Chondrocyte (in vitro differentiated cells): ENCODE measurements at regions not wholly inside any gene's neighbourhood (a gene's known extent, or its start where the extent isn't known, plus 50 kb on each side); places are given as distances from the start of the nearest gene placed in this dataset.
A peak's percentile ranks its signal among the peaks of the same experiment; 100 is the strongest.
"Not testable (repeated sequence)": the region's sequence is repeated elsewhere in the genome, so short reads cannot be mapped to it uniquely, and the experiment has no call there.

Source experiments
- DNase-seq: peaks from one replicate; pipeline ENCODE4 v3.0.0; 2021; ENCODE audit warnings: mixed read lengths, low spot score
- H3K27ac Mint-ChIP-seq: one replicate; pipeline ENCODE4 v1.8.0; 2021; ENCODE audit warnings: mild to moderate bottlenecking, moderate library complexity, mixed read lengths; ENCODE audit not compliant: unreplicated experiment
- H3K27me3 Mint-ChIP-seq: 2 replicates; pipeline ENCODE4 v1.8.0; 2021; ENCODE audit warnings: low read depth, mixed read lengths
- H3K36me3 Mint-ChIP-seq: 2 replicates; pipeline ENCODE4 v1.8.0; 2021; ENCODE audit warnings: low read depth, mixed read lengths
- H3K4me1 Mint-ChIP-seq: 2 replicates; pipeline ENCODE4 v1.8.0; 2021; ENCODE audit warnings: low read depth, mild to moderate bottlenecking, mixed read lengths
- H3K4me3 Mint-ChIP-seq: one replicate; pipeline ENCODE4 v1.8.0; 2021; ENCODE audit warnings: mild to moderate bottlenecking, moderate library complexity, mixed read lengths; ENCODE audit not compliant: unreplicated experiment
- H3K9me3 Mint-ChIP-seq: 2 replicates; pipeline ENCODE4 v1.8.0; 2021; ENCODE audit warnings: low read depth, mixed read lengths
- TF ChIP-seq, protein P1 (sequence below): fragments of 200-600 bp; sonication (generic); IDR thresholded peaks from 2 replicates; pipeline ENCODE4 v1.5.0; 2021; ENCODE audit warnings: antibody characterized with exemption, mild to moderate bottlenecking, moderate library complexity

DNA sequence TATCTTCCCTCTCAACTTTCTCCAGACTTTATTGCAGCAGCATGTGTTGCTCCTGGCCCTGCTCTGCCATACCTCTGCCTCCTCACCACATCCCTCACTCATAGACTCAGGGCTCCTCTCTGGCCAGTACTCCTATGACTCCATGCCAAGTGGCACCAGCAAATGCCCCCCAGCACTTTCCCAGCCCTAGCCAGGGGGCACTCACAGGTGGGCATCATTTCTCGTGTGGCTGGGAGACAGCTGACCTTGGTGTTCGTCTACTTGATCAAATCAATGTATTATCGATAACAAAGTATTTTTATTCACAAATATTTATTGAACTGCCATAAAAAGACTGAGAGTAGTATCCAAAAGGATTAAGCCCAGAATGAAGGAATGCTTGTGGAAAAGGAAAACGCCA, 418.2 kb downstream of the FAM72C start:
- H3K27ac Mint-ChIP-seq: no peak overlapping the region
- DNase-seq: no peak
- peaks cover 72% of the 10 kb centered on the region for H3K9me3 Mint-ChIP-seq
- TF ChIP-seq, protein P1, sequence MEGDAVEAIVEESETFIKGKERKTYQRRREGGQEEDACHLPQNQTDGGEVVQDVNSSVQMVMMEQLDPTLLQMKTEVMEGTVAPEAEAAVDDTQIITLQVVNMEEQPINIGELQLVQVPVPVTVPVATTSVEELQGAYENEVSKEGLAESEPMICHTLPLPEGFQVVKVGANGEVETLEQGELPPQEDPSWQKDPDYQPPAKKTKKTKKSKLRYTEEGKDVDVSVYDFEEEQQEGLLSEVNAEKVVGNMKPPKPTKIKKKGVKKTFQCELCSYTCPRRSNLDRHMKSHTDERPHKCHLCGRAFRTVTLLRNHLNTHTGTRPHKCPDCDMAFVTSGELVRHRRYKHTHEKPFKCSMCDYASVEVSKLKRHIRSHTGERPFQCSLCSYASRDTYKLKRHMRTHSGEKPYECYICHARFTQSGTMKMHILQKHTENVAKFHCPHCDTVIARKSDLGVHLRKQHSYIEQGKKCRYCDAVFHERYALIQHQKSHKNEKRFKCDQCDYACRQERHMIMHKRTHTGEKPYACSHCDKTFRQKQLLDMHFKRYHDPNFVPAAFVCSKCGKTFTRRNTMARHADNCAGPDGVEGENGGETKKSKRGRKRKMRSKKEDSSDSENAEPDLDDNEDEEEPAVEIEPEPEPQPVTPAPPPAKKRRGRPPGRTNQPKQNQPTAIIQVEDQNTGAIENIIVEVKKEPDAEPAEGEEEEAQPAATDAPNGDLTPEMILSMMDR: no peak
- no peaks in the 10 kb centered on the region for H3K27me3 Mint-ChIP-seq
- H3K4me1 Mint-ChIP-seq: no peaks in the 10 kb centered on the region
- no peaks in the 10 kb centered on the region for H3K36me3 Mint-ChIP-seq
- H3K4me3 Mint-ChIP-seq: no peak overlapping the region

DNA sequence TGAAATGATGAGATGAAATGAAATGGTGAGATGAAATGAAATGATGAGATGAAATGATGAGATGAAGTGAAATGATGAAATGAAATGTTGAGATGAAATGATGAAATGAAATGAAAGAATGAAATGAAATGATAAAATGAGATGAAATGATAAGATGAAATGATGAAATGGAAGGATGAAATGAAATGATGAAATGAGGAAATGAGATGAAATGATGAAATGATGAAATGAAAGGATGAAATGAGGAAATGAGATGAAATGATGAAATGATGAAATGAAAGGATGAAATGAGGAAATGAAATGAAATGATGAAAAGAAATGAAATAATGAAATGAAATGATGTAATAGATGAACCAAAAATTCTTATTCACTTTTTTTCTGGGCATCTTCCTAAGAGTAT, 467.1 kb downstream of the FAM72C start:
- DNase-seq: not testable (repeated sequence)

DNA sequence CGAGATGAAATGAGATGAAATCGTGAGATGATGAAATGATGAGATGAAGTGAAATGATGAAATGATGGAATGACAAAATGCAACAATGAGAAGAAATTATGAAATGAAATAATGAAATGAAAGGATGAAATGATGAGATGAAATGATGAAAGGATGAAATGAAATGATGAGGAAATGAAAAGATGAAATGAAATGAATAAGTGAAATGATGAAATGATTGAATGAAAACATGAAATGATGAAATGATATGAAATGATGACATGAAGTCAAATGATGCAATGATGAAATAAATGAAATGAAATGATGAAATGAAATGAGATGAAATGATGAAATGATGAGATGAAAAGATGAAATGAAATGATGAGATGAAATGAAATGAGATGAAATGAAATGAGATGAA, 467.7 kb downstream of the FAM72C start:
- H3K4me1 Mint-ChIP-seq, DNase-seq, H3K4me3 Mint-ChIP-seq, H3K27ac Mint-ChIP-seq: not testable (repeated sequence)
- H3K9me3 Mint-ChIP-seq: peaks cover 26% of the 10 kb centered on the region
- peaks cover 12% of the 10 kb centered on the region for H3K27me3 Mint-ChIP-seq
- peaks cover 11% of the 10 kb centered on the region for H3K36me3 Mint-ChIP-seq

More for the DNA sequence above, 467.1 kb downstream of the FAM72C start:
- Mint-ChIP-seq H3K27ac (peak overlapping the region; percentile 77), H3K9me3 (peaks cover 26% of the 10 kb centered on the region), H3K27me3 (peaks cover 12% of the 10 kb centered on the region), H3K36me3 (peaks cover 11% of the 10 kb centered on the region)
- H3K4me1 Mint-ChIP-seq, H3K4me3 Mint-ChIP-seq: not testable (repeated sequence)

DNA sequence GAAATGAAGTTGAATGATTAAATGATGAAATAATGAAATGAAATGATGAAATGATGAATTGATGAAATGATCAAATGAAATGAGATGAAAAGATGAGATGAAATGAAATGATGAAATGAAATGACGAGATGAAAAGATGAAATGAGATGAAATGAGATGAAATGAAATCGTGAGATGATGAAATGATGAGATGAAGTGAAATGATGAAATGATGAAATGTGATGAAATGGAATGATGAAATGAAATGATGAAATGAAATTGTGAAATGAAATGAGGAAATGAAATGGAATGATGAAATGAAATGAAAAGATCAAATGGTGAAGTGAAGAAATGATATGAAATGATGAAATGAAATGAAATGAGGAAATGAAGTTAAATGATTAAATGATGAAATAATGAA, 468.7 kb downstream of the FAM72C start:
- not testable (repeated sequence) for DNase-seq, H3K4me3 Mint-ChIP-seq, H3K4me1 Mint-ChIP-seq
- Mint-ChIP-seq H3K27me3 (peaks cover 12% of the 10 kb centered on the region), H3K36me3 (peaks cover 11% of the 10 kb centered on the region), H3K27ac (peak overlapping the region; percentile 74), H3K9me3 (peaks cover 26% of the 10 kb centered on the region)

DNA sequence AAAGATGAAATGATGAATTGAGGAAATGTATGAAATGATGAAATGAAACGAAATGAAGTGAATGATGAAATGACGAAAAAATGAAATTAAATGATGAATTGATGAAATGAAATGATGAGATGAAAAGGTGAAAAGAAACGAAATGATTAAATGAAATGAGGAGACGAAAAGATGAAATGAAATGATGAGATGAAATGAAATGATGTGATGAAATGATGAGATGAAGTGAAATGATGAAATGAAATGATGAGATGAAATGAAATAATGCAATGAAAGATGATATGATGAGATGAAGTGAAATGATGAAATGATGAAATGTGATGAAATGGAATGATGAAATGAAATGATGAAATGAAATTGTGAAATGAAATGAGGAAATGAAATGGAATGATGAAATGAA, 469.7 kb downstream of the FAM72C start:
- peaks cover 26% of the 10 kb centered on the region for H3K9me3 Mint-ChIP-seq
- not testable (repeated sequence) for H3K4me1 Mint-ChIP-seq, H3K4me3 Mint-ChIP-seq, DNase-seq
- peaks cover 11% of the 10 kb centered on the region for H3K36me3 Mint-ChIP-seq
- peaks cover 12% of the 10 kb centered on the region for H3K27me3 Mint-ChIP-seq
- H3K27ac Mint-ChIP-seq: peak overlapping the region; percentile 55

DNA sequence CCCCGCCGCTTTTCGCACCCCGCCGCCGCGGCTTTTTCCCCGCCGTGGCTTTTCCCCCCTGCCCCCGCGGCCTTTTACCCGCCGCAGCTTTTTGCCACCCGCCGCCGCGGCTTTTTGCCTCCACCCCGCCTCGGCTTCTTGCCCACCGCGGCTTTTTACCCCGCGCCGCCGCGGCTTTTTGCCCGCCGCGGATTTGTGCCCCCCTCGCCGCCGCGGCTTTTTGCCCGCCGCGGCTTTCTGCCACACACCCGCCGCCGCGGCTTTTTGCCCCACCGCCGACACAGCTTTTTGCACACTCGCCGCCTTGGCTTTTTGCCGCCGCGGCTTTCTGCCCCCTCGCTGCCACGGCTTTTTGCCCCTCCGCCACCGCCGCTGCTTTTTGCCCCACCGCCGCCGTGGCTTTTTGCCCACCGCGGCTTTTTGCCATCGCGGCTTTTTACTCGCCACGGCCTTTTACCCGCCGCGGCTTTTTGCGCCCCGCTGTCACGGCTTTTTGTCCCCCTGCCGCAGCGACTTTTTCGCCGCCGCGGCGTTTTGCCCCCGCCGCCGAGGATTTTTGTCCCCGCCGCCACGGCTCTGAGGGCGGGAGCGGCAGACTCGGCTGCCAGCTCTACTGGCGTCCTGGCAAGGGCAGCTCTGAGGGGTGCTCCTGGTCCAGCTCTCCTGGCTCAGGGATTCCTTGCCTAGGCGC, 473.6 kb downstream of the FAM72C start:
- not testable (repeated sequence) for H3K27ac Mint-ChIP-seq, H3K27me3 Mint-ChIP-seq, H3K4me3 Mint-ChIP-seq, H3K36me3 Mint-ChIP-seq, H3K4me1 Mint-ChIP-seq
- peak; percentile 47 for DNase-seq
- peaks cover 13% of the 10 kb centered on the region for H3K9me3 Mint-ChIP-seq

DNA sequence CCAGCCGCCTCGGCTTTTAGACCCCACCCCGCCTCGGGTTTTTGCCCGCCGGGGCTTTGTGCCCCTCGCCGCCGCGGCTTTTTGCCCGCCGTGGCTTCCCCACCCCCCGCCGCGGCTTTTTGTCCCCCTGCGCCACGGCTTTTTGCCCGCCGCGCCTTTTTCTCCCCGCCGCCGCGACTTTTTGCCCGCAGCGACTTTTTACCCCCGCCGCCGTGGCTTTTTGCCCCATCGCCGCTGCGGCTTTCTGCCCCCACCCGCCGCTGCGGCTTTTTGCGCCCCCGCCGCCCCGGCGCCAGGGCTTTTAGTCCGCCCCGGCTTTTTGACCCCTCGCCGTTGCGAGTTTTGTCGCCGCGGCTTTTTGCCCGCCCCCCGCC, 474.4 kb downstream of the FAM72C start:
- Mint-ChIP-seq H3K4me1 (no peaks in the 10 kb centered on the region), H3K9me3 (peaks cover 5% of the 10 kb centered on the region), H3K4me3 (no peak overlapping the region), H3K27ac (no peak overlapping the region), H3K36me3 (peaks cover 3% of the 10 kb centered on the region), H3K27me3 (peaks cover 4% of the 10 kb centered on the region)
- TF ChIP-seq, protein P1: no peak
- no peak for DNase-seq

DNA sequence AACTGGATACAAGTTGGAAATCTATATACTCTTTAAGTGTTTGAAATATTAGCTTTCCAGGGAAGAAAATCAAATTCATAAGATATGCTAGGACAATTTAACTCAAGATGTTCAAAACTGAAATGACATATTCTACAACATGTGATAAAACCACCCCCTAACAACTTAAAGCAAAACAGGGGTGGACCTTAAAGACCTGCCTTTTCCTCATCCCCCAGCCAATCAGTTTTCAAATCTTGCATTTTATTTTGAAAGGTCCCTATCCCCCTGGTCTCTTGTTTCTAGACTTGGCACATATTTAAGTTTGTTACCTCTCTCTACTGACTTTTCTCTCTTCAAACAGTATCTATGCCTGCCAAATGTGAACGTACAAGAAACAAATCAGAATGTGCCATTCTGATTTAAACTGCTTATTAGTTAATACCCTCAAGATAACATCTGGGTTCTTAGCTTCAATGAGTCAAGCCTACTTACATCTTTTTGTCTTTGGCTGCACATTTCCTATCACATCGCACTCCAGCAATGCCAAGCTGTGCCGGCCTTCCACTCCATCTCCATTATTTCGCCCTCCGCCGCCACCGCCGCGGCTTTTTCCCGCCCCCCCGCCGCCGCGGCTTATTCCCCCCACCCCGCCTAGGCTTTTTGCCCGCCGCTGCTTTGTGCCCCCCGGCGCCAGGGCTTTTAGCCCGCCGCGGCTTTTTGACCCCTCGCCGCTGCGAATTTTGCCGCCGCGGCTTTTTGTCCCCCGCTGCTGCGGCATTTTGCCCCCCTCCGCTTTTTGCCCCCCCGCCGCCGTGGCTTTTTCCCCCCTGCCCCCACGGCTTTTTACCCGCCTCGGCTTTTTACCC, 475.0 kb downstream of the FAM72C start:
- H3K4me1 Mint-ChIP-seq, H3K27me3 Mint-ChIP-seq, H3K9me3 Mint-ChIP-seq, H3K36me3 Mint-ChIP-seq, H3K4me3 Mint-ChIP-seq, DNase-seq, H3K27ac Mint-ChIP-seq: not testable (repeated sequence)
